ENCODE measurements at regions not wholly inside any gene's neighbourhood (a gene's known extent, or its start where the extent isn't known, plus 50 kb on each side); places are given as distances from the start of the nearest gene placed in this dataset.

- Histone ChIP-seq H2AK5ac (ENCODE audit: insufficient read length, low read length) (no peak overlapping the region), H3K14ac (ENCODE audit: insufficient read depth, low read length) (no peak overlapping the region), H3T11ph (ENCODE audit: low read length) (no peak overlapping the region), H3K9me3 (ENCODE audit: control insufficient read depth, low read depth, low read length) (no peaks in the 10 kb centered on the region), H2BK20ac (ENCODE audit: low read depth, low read length, poor library complexity, severe bottlenecking) (no peak overlapping the region), H3K18ac (ENCODE audit: insufficient read length, low read depth, low read length) (no peak overlapping the region), H3K4me1 (ENCODE audit: insufficient read depth, low read length) (no peaks in the 10 kb centered on the region), H3K23me2 (ENCODE audit: insufficient read length, low read depth, low read length, poor library complexity, severe bottlenecking) (no peaks in the 10 kb centered on the region), H2BK120ac (ENCODE audit: low read depth, low read length, poor library complexity, severe bottlenecking) (no peak overlapping the region), H3K4ac (ENCODE audit: low read depth, low read length) (no peak overlapping the region), H4K8ac (replicated peaks; ENCODE audit: insufficient read length, low read depth, low read length) (no peak overlapping the region), H2BK5ac (ENCODE audit: insufficient read length, low read length) (no peak overlapping the region), H3K56ac (ENCODE audit: insufficient read length, low read depth, low read length) (no peak overlapping the region), H4K91ac (ENCODE audit: insufficient read length, low read depth, low read length) (no peak overlapping the region), H3K23ac (ENCODE audit: insufficient read length, low read depth, low read length) (no peak overlapping the region), H2AFZ (ENCODE audit: low read length) (no peak overlapping the region), H2BK15ac (ENCODE audit: low read depth, low read length) (no peak overlapping the region), H3K27me3 (ENCODE audit: insufficient read depth, low read length) (no peaks in the 10 kb centered on the region), H3K79me1 (ENCODE audit: insufficient read depth, low read depth, low read length, poor library complexity, severe bottlenecking) (no peaks in the 10 kb centered on the region), H3K27ac (ENCODE audit: insufficient read length, low read depth, low read length) (no peak overlapping the region), H3K9ac (ENCODE audit: extremely low read depth, insufficient read length, low read length) (no peak overlapping the region), H3K4me2 (ENCODE audit: insufficient read depth, insufficient read length, low read length) (no peak overlapping the region), H4K5ac (ENCODE audit: insufficient read length, low read depth, low read length) (no peak overlapping the region), H2BK12ac (ENCODE audit: insufficient read length, low read depth, low read length) (no peak overlapping the region), H4K20me1 (ENCODE audit: control insufficient read depth, insufficient read depth, insufficient read length) (no peaks in the 10 kb centered on the region), H3K79me2 (ENCODE audit: insufficient read depth, low read length) (no peaks in the 10 kb centered on the region)
- Mint-ChIP-seq H3K4me1 (0 out of 4 replicates have a peak, but pooled peaks cover 0 to 4% of the 10 kb centered on the region in 2 experiments), H3K36me3 (ENCODE audit: insufficient read depth in 1 of 3, low read depth in 3 of 3) (peaks cover 0 to 4% (median 2%) of the 10 kb centered on the region in 3 experiments; a peak in 5 of 7 replicates), H3K27ac (no peak overlapping the region), H3K4me3 (no peak overlapping the region), H3K9me3 (peaks cover 0 to 4% of the 10 kb centered on the region in 2 experiments; a peak in 3 of 5 replicates), H3K27me3 (ENCODE audit: low read depth) (no peaks in the 10 kb centered on the region)
- TF ChIP-seq, protein P1, sequence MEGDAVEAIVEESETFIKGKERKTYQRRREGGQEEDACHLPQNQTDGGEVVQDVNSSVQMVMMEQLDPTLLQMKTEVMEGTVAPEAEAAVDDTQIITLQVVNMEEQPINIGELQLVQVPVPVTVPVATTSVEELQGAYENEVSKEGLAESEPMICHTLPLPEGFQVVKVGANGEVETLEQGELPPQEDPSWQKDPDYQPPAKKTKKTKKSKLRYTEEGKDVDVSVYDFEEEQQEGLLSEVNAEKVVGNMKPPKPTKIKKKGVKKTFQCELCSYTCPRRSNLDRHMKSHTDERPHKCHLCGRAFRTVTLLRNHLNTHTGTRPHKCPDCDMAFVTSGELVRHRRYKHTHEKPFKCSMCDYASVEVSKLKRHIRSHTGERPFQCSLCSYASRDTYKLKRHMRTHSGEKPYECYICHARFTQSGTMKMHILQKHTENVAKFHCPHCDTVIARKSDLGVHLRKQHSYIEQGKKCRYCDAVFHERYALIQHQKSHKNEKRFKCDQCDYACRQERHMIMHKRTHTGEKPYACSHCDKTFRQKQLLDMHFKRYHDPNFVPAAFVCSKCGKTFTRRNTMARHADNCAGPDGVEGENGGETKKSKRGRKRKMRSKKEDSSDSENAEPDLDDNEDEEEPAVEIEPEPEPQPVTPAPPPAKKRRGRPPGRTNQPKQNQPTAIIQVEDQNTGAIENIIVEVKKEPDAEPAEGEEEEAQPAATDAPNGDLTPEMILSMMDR (conservative IDR thresholded peaks at IDR 0.05): no peak
- DNase-seq: no peak
Observed at GRCh38 chr6:79803917-79804316, 143.4 kb downstream of the ELOVL4 start.

Measured in H9 (cell line).